HG02610 (cell line): ENCODE measurements at regions not wholly inside any gene's neighbourhood (a gene's known extent, or its start where the extent isn't known, plus 50 kb on each side); places are given as distances from the start of the nearest gene placed in this dataset.
A peak's percentile ranks its signal among the peaks of the same experiment; 100 is the strongest.

Experiments used
- ATAC-seq: cut with Tn5 transposase; IDR thresholded peaks from one replicate; pipeline ENCODE4 v1.9.1; 2021; ENCODE audit warnings: mild to moderate bottlenecking, moderate library complexity; ENCODE audit not compliant: unreplicated experiment

DNA sequence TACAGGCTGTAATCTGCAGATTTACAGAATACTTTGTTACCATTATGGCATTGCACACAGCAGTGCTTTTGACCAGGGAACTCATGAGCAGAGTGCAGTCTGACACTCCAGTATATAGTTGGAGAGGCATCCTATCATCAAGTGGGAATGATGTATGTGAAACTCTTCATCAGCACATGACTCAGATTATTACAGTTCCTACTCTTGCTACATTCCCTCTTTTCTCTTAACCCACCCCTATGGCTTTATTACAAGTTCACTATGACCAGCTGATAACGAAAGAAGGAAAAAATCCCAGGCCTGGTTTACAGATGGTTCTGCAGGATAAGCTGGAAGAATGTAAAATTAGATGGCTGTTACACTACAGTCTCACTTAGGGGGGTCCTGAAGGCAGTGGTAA lies 385.9 kb downstream of the RASEF start:
- no peak for ATAC-seq

DNA sequence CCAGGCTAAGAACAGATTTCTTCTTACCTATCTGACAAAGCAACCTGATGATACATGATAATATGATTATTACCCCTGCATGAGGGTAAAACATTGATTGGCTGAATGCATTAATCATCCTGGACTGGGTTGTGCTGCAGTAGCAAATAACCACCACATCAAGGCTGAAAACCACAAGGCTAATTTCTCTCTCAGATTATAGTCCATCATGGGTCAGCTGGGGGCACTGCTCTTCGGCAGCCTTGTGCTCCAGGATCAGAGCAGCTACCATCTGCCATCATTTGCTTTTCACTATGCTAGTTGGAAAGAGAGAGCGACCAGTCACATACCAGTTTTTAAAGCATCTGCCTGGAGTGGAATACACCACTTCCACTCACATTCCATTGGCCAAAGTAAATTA lies 383.5 kb downstream of the RASEF start:
- no peak for ATAC-seq

DNA sequence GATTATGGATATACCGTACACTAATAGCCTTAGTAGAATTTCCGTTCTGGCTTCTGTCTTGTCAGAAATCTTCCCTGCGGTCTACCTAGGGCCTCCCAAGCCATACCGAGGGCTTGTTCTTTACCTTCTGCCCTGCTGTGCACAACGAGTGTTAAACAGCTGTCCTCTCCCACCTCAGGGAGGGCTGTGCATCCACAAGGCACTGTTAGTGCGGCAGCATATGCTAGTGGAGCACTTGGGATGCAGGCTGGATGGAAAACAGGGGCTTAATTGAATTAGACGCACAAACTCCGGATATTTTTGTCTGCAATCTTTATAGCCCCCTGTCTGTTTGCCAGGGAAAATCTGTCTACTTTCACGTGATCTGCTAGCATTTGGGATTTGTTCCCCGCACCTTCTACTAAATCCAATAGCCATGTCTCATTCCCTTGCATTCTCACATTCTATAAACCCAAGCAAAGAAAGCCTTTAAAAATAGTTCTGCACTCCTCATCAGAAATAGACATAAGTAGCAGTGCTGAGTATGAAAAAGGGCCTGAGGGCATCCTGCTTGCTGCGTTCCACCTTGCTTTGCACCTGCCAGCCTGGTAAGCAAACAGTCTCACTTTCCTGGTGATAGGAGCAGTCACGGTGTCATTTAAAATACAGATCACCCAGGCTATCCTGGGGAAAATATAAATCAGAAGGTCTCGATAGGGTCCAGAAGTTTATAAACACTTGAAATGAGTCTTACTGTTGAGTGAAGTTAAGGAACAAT lies 382.6 kb downstream of the RASEF start:
- no peak for ATAC-seq

DNA sequence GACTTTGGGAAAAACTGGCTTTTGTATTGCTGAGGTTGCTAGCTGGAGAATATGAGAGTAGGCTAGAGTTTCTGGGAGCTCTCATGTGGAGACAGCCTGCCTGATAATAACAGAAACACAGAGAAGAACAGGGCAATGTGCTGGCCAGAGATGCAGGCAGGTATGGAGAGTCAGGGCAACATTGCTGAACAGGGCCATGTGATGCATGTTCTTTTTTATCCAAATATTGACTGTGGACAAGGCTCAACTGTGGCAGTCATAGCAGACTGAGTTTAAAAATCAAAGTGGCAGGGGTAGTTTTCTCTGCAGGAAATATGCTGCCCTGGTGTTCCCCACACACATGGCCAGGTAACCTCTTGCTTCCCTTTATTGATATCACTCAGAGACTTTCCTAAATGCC lies 381.1 kb downstream of the RASEF start:
- ATAC-seq, result no peak

DNA sequence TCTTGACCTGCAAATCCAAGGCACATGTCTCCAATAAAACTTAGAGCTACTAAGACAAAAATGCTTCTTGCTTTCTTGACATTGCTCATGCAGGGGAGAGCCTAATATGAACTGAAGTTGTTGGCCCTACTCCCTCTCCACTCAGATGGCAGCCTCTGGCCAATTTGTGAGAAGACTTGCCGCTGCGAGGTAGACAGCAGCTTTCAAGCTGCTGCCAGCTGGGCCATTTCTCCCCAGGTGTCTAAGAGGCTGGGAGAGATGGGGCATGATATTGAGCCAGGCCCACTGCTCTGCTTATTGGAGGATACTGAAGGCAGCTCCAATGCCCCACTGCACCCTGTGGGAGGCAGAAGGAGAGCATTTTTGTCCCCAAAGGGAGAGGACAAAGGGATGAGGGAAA lies 380.5 kb downstream of the RASEF start:
- no peak for ATAC-seq

DNA sequence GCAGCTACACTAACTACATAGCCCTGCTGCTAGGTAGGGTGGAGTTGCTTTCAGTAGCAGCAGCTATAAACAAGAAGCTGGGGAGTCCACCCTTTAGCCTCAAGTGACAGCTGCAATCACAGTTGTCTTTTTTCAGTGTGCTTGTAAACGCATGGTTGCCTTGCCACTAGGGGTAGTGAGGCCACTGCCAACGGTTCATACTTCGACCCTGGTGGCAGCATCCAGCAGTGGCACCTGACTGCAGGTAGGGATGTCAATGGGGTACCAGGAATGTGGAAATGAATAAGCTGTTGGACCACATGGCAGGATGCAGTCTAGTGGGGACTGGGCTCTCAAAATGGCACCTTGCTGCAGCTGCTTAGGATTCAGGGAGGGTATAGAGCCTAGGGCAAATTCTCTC lies 367.2 kb downstream of the RASEF start:
- ATAC-seq, result no peak

DNA sequence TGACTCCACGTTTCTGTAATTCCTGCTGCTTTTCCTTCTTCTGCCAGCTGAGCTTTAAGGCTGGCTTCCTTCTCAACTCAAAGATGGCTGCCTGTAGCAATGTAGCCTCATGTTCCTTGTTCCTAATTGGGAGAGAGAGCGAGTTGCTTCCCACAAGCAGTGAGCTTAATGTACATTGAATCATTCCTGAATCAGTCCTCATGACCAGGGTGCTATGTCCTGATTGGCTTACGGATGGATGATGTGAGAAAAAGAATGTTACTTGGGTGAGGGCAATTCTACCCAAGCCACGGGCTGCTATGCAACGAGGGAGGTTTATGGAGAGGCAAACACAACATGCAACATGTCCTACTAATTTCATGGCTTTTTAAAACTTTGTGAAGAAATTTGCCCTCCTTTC lies 356.2 kb downstream of the RASEF start:
- no peak for ATAC-seq

DNA sequence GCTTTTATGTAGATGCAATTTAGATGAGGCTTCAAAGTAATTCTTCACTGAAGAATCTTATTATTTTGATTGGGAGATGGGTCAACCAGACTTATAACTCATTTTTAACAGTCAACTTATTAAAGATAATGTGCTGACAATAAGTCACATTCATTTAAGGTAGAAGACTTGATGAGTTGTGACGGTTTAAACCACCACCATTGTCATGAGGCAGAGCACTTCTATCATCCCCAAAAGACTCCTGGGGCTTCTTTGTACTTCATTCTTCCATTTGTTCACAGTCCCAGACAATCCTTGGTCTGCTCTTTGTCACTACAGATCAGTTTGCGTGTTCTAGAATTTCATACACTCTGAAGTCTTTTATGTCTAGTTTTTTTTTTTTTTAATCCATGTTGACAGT lies 346.1 kb downstream of the RASEF start:
- no peak for ATAC-seq

DNA sequence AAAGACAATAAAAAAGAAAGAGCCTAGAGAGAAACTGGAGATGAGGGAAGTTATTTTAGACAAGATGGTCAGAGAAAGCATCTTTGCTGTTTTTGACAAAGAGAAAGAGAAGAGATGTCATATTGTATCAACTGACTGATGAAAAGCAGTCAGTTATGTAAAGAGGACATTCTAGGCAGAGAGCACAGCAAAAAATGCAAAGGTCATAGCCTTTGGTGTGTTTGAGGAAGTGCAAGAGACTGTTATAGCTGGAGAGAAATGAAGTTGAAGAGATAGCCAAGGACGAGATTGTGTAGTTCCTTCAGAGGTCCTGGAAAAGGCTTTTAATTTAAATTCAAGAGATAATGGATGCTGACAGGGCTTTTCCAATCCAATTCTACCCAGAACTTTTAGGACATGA lies 342.4 kb downstream of the RASEF start:
- no peak for ATAC-seq

DNA sequence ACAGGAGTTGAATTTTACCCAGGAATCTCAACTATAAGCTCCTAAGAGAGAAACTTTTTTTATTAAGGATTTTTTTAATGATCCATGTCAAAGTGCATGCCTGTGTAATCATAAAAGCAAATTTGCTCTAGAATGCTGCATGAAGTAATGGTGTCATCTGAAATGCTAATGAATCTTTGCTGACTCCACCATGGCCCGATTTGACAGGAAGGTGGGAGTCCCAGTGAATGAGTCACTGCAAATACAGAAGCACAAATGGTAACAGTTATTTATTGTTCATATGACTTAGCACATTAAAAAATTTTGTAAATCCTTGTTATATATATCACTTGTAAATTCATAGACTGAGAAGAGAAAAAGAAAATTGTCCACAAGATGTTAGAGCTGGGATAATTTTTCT lies 341.3 kb downstream of the RASEF start:
- ATAC-seq, result no peak

DNA sequence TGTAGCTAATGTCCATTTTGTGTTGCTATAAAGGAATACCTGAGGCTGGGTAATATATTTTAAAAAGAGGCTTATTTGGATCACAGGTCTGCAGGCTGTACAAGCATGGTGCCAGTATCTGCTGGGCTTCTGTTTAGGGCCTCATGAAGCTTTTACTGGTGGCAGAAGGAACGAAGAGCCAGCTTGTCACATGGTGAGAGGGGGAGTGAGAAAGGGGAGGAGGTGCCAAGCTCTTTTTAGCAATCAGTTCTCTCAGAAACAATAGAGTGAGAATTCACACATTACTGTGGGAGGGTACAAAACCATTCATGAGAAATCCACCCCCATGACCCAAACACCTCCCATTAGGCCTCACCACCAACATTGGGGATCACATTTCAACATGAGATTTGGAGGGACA lies 340.9 kb downstream of the RASEF start:
- ATAC-seq, result no peak

DNA sequence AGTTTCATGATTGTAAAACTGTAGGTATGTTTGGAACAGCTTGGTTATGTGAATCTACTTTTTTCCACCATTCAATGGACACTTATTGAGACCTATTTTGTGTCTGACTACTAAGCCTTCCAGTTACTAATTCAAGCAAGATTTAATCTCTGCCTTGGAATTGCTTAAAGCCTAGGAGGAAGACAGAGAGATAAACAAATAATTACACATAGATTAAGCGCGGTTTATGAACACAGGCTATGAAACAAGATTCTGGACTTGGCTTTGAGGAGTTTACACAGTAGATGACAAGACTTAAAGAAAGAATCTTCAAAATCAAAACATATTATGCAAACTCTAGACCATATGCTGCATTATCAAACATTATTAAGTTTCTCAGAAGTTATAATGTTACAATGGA lies 340.4 kb downstream of the RASEF start:
- ATAC-seq, result no peak

DNA sequence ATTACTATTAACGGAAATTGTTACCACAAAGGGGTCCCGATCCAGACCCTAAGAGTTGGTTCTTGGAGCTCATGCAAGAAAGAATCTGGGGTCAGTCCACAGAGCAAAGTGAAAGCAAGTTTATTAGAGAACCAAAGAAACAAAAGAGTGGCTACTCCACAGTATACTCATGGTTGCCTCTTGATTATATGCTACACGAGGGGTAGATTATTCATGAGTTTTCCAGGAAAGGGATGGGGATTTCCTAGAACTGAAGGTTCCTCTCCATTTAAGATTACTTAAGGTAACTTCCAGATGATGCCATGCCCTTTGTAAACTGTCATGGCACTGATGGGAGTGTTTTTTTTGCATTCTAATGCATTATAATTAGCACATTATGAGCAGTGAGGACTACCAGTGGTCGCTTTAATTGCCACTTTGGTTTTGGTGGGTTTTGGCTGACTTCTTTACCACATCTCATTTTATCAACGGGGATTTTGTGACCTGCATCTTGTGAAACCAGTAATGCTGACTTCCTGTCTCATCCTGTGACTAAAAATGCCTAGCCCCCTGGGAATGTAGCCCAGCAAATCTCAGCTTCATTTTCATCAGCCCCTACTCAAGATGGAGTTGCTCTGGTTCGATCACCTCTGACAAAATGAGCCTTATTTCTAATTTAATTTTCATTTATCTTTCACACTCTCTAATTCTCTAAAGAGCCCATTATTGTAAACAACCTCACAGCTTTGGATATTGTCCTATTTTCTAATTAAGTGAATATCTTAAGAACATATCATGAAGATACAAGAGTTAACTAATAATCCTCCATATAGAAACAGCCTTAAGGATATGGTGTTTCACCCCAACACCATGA lies 336.3 kb downstream of the RASEF start:
- peak; percentile 70 for ATAC-seq

DNA sequence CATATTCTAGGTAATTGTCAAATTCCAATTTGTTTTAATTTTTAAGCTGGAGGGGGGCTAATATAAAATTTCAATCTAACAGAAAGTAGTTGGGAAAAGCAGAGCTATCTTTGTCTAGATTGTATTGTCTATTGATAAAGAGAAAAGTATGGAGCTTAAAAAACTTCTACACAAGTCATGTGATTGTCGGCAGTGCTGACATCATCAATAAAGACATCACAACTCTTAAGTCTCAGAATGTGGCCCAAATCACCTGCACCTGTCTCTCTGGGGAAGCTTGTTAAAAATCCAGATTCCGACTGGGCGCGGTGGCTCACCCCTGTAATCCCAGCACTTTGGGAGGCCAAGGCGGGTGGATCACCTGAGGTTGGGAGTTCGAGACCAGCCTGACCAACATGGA lies 333.8 kb downstream of the RASEF start:
- no peak for ATAC-seq

DNA sequence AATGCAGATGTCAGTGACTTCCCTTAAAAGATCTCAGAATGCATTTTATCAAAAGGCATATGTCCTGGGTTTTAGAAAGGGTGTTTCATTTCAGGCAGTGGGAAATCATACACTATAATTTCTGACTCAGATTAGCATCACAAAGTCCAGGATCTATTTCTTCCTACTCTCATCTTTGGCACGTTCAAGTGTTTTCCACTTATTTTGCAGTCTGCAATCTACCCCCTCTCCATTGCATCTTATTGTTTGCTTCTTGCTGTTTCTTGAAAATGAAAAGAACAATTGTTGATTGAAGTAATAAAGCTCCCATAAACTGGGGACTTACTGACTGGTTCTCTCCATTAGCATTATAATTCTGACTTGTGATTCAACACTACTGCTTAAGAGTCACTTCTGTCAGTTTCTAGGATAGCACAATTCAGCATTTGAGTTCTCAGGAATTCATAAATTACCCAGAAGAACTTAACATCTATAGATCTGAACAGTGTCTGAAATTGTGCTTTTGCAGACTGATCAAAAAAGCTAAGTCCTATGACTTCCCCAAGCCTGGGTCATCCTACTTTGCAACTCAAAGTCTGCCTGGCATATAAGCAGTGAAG lies 332.9 kb downstream of the RASEF start:
- ATAC-seq, result no peak

DNA sequence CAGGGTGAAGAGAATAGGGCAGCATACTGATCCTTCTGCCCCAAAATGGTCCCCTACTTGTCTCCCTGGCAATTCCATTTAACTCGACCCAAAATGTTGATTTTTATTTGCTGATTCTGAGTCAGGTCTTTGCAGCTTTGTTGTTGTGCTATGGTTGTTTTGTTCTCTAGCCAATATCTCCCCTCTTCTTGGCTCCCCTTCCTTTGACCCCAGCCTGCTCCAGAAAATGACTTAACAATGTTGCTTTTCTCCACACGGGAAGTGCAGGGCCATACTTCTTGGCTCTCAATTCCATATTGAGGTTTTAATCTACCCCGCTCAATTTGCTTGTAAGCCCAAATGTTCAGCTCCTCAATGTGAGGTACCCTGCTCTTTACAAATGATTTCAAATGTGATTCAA lies 330.0 kb downstream of the RASEF start:
- no peak for ATAC-seq

DNA sequence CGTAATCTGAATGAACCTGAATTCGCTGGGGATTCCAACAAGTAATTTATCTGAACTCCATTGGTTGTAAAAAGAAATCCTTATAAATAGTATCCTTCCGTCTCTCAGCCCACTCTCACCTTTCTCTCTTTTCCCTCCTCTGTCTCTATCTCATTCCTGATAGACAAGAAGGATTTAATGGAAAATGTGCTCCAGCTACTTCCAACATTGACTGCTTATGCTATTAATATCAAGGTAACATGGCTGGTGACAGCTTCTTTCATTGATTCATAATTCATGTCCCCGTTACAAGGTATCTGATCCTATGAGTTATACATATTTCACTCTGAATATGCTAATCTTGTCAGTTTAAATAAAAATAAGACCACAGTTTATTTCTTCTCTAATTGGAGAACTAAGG lies 326.8 kb downstream of the RASEF start:
- ATAC-seq, result no peak

DNA sequence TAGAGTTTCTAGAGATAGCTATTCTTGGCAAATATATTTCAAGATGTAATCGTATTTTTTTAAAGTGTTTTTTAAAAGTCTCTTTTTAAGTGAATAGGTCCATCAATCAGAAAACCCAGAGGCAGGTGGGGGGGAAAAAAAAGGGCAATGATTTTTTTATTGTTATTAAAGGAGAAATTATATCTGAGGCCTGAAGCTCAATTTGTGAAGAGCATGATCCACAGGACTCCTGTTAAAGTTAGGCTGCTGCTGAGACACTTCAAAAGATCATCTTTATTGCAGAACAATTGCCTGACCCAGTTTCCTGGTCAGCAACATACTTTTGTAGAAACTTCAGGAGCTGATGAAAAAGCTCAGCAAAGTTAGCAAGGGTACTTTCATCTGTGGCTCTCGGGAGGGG lies 326.2 kb downstream of the RASEF start:
- no peak for ATAC-seq

DNA sequence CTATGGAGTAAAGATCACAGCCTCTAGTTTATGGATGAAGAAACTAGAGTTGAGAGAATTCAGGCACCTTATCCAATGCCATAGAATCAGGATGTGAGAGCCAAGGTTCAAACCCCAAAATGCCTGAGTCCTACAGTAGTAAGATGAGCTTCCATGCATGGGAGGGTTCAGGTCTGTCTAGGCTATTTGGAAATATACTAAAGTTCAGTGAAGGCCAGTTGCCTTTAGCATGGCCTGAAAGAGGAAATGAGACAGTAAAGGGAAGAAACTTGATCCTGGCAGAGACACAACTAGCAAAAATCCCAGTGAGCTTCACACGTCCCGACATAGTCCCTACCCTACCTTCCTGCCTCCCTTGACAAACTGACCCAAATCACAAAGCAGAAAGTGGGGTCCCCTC lies 317.0 kb downstream of the RASEF start:
- no peak for ATAC-seq

DNA sequence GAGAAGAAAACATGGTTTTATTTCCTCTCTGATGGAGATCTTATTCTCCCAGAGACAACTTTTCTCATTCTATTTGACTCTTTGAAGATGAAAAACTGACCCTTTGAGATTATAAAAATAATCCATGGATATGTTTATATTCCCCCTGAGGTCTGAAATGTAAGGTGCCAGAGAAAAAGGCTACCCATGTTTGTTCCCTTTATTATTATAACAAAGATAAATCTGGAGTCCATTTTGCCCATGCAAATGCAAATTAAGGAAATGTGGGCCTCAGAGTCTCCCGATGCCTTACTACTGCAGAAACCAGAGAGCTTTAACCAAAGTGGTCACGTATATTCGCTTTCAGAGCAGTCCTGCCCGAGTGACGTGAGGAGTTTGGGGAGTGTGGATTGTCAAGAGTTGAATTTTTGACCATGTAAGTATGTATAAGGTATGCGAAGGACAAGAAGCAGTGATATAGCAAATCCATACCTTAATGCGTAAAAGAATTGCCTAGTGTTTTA lies 312.5 kb downstream of the RASEF start:
- no peak for ATAC-seq

DNA sequence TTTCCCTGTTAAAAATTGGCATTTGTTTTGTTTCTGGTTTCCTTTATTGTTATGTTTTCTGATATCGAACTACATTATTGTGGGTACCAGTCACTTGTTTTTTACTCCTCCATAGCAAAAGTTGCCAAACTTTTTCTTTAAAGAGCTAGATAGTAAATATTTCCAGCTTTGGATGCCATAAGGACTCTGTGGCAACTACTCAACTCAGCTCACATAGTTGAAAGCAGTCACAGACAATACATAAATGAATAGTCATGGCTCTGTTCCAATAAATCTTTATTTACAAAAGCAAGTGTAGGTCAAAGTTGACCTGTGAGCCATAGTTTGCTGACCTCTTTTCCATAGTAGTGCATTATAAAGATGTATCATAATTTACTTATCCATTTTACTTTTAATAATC lies 305.0 kb downstream of the RASEF start:
- no peak for ATAC-seq

DNA sequence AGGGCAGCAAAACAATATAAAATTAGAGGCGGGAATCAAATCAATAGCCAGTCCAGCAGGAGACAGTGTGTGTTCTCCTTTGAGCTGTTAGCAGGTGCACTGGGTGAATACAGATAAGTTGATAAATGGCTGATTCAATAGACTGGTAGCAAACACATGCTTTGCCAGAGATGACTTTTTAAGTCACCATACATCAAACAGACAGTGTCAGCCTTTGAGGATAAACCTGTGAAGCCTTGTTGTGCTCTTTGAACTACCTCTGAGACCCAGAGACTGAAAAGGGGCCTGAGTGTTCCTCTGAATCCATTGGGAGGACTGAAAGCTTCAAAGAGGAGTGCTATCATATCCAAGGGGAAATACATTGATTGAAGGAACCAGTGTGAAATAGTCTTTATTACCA lies 301.9 kb downstream of the RASEF start:
- ATAC-seq, result no peak
